ENCODE measurements at regions not wholly inside any gene's neighbourhood (a gene's known extent, or its start where the extent isn't known, plus 50 kb on each side); places are given as distances from the start of the nearest gene placed in this dataset.

DNA sequence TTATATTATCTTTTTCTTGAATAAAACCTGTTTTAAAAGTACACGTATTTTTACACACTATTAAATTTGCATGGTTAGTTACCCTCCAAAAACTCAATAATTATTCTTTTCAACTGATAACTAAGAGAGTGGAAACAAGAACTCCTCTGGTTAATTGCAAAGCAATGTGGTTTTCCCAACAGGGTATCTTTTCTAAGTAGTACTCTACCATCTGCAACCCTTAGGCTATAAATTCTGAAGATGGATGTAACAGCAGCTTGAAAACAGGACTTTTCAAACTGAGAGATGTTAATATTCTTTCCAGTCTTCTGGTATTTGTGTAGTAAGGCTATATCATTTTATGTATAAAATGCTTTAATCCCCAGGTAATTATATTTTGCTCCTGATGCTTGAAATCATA is 916.1 kb upstream of the POT1 start:
- H3K27me3 ChIP-seq: no peaks in the 10 kb centered on the region
- no peaks in the 10 kb centered on the region for H3K36me3 ChIP-seq
- H3K27ac ChIP-seq: no peak overlapping the region
- TF ChIP-seq, protein P1, sequence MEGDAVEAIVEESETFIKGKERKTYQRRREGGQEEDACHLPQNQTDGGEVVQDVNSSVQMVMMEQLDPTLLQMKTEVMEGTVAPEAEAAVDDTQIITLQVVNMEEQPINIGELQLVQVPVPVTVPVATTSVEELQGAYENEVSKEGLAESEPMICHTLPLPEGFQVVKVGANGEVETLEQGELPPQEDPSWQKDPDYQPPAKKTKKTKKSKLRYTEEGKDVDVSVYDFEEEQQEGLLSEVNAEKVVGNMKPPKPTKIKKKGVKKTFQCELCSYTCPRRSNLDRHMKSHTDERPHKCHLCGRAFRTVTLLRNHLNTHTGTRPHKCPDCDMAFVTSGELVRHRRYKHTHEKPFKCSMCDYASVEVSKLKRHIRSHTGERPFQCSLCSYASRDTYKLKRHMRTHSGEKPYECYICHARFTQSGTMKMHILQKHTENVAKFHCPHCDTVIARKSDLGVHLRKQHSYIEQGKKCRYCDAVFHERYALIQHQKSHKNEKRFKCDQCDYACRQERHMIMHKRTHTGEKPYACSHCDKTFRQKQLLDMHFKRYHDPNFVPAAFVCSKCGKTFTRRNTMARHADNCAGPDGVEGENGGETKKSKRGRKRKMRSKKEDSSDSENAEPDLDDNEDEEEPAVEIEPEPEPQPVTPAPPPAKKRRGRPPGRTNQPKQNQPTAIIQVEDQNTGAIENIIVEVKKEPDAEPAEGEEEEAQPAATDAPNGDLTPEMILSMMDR (IDR thresholded peaks at IDR 0.05): no peak
- TF ChIP-seq POLR2A (IDR thresholded peaks at IDR 0.05): no peak
- no peak overlapping the region for H3K4me3 ChIP-seq
- DNase-seq: no peak
- H3K9me3 ChIP-seq: peaks cover 0 to 6% (median 0%) of the 10 kb centered on the region in 4 donors
- no peaks in the 10 kb centered on the region for H3K4me1 ChIP-seq

DNA sequence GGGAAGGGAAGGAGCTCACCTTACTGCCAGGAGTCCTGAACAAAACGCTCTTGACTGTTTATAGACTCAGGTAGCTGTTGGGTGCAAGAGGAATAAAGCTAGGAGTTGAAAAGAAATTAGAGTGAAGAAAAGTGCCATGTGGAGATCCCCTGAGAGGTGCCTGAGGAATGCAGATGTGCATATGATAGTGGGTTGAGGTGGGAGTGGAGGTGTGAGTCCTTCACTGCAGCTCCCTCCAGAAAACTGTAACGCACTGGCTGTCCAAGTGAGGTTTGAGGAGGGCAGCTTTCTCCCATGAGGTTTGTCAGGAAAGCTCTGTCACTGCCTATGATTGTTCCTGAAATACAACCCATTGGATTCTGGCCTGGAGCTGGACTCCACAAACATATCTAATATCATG is 904.8 kb upstream of the POT1 start:
- DNase-seq: no peak
- H3K27ac ChIP-seq: no peak overlapping the region
- H3K4me1 ChIP-seq: no peaks in the 10 kb centered on the region
- no peaks in the 10 kb centered on the region for H3K36me3 ChIP-seq
- TF ChIP-seq, protein P1 (IDR thresholded peaks at IDR 0.05): no peak
- TF ChIP-seq POLR2A (IDR thresholded peaks at IDR 0.05): no peak
- no peaks in the 10 kb centered on the region for H3K9me3 ChIP-seq
- no peak overlapping the region for H3K4me3 ChIP-seq
- no peaks in the 10 kb centered on the region for H3K27me3 ChIP-seq

GRCh38 chr7:125833839-125834238 is 904.2 kb upstream of the POT1 start:
- no peaks in the 10 kb centered on the region for H3K4me1 ChIP-seq
- no peaks in the 10 kb centered on the region for H3K9me3 ChIP-seq
- no peaks in the 10 kb centered on the region for H3K27me3 ChIP-seq
- H3K27ac ChIP-seq: no peak overlapping the region
- H3K36me3 ChIP-seq: no peaks in the 10 kb centered on the region
- DNase-seq: no peak
- no peak for TF ChIP-seq POLR2A (IDR thresholded peaks at IDR 0.05)
- TF ChIP-seq, protein P1 (IDR thresholded peaks at IDR 0.05): no peak
- H3K4me3 ChIP-seq: no peak overlapping the region

- TF ChIP-seq, protein P1 (IDR thresholded peaks at IDR 0.05): no peak
- TF ChIP-seq POLR2A (IDR thresholded peaks at IDR 0.05): no peak
- H3K36me3 ChIP-seq: no peaks in the 10 kb centered on the region
- H3K4me3 ChIP-seq: no peak overlapping the region
- no peaks in the 10 kb centered on the region for H3K9me3 ChIP-seq
- no peaks in the 10 kb centered on the region for H3K4me1 ChIP-seq
- H3K27me3 ChIP-seq: no peaks in the 10 kb centered on the region
- no peak for DNase-seq
- no peak overlapping the region for H3K27ac ChIP-seq
These were observed 901.1 kb upstream of the POT1 start for GRCh38 chr7:125830743-125831142.

DNA sequence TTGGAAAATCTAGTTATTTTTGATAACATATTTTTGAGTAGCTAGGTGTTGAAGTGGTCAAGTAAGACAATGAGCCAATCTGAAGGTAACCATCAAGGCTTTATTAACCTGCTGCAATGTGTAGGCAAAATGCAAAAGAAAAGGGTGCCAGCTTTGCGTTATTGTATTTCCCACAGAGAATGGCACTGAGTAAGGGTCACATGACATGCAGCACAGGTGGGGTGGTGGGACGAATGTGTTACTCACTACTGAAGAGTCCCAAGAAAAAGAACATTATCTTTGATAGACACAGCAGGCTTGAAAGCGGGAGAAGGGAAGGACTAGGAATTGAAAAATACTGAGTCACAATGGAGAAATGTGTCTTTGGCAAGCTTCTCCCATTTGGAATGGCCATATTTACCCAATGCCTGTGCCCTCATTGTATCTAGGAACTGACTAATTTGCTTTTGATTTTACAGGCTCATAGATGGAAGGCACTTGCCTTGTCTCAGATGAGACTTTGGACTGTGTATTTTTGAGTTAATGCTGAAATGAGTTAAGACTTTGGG is 898.6 kb upstream of the POT1 start:
- Histone ChIP-seq H3K27me3 (no peaks in the 10 kb centered on the region), H3K4me3 (no peak overlapping the region), H3K27ac (no peak overlapping the region), H3K4me1 (no peaks in the 10 kb centered on the region), H3K9me3 (no peaks in the 10 kb centered on the region), H3K36me3 (no peaks in the 10 kb centered on the region)
- no peak for DNase-seq
- TF ChIP-seq, protein P1 (IDR thresholded peaks at IDR 0.05): no peak
- no peak for TF ChIP-seq POLR2A (IDR thresholded peaks at IDR 0.05)

DNA sequence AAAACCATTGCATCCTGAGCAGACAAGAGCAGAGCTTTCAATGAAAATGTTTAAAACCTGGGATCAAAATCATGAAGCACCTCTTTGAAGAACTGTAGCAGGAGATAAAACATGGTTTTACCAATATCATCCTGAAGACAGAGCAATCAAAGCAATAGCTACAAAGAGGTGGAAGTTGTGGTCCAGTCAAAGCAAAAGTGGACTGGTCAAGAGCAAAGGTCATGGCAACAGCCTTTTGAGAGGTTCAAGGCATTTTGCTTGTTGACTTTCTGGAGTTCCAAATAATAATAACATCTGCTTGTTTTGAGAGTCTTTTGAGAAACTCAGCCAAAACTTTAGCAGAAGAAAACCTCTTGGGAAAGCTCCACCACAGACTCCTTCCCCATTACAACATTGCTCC is 893.9 kb upstream of the POT1 start:
- TF ChIP-seq, protein P1 (IDR thresholded peaks at IDR 0.05): no peak
- TF ChIP-seq POLR2A (IDR thresholded peaks at IDR 0.05): no peak
- H3K27me3 ChIP-seq: no peaks in the 10 kb centered on the region
- H3K27ac ChIP-seq: no peak overlapping the region
- no peak overlapping the region for H3K4me3 ChIP-seq
- no peaks in the 10 kb centered on the region for H3K9me3 ChIP-seq
- no peak for DNase-seq
- no peaks in the 10 kb centered on the region for H3K36me3 ChIP-seq
- no peaks in the 10 kb centered on the region for H3K4me1 ChIP-seq
